ENCODE measurements at regions not wholly inside any gene's neighbourhood (a gene's known extent, or its start where the extent isn't known, plus 50 kb on each side); places are given as distances from the start of the nearest gene placed in this dataset.

GRCh38 chr2:200086911-200087310 is 131.5 kb downstream of the MAIP1 start:
- TF ChIP-seq CTCF (IDR thresholded peaks at IDR 0.05; ENCODE audit: borderline replicate concordance, insufficient read depth, low read depth, low read length): no peak
- H3K4me3 ChIP-seq (ENCODE audit: low read depth, low read length): no peak overlapping the region

DNA sequence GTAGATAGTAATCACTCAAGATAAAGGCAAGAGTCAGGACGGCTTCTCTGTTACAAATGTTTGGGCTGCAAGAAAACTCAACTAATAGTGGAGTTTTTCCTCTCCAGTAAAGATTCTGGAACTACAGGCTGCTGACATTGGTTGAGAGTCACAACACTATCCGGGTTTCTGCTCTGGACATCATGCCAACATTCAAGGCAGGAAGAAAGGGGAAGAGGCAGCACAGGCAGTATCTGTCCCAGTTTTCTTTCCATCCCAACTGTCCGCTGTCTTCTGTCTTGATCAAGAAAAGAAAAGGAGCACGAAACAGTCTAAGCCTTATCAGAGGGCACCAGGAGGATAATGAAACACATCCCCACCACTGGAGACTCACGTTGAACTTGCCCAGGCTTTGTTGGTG is 132.1 kb downstream of the MAIP1 start:
- TF ChIP-seq CTCF (IDR thresholded peaks at IDR 0.05; ENCODE audit: borderline replicate concordance, insufficient read depth, low read depth, low read length): no peak

DNA sequence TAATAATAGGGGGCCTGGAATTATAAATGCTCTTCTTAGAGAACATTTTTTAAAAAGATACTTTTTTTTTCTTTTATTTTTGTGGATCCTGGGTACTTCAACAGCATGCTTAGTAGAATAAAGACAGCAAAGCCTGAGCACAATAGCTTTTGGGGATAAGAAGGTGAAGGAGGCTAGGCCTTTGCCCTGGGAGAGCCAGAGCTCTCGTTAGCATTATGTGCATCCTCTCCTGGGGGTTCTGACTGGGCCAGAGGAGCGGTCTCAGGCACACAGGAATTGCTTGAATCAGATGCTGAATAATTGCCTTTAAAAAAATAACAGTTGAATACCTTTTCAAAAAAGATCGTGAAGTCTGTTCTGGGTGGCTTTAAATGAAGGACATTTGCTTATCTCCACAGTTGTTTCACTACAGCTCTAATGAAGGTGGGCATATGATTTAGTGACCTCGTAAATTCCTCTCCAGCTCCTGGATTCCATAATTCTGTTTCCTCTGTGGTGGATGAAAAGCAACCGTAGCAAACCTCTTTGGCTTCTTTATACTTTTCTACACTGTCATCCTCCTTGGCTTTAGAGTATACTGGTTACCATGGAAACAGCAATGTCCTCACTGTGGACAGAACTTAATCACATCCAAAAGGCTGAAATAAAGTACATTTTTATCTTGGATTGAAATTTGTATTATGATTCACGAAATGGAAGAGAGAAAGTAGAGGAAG is 133.8 kb downstream of the MAIP1 start:
- no peak overlapping the region for H3K4me3 ChIP-seq (ENCODE audit: low read depth, low read length)
- no peak for TF ChIP-seq CTCF (IDR thresholded peaks at IDR 0.05; ENCODE audit: borderline replicate concordance, insufficient read depth, low read depth, low read length)

More for the DNA sequence above, 132.1 kb downstream of the MAIP1 start:
- H3K4me3 ChIP-seq (ENCODE audit: low read depth, low read length): no peak overlapping the region

- no peak for TF ChIP-seq CTCF (IDR thresholded peaks at IDR 0.05; ENCODE audit: borderline replicate concordance, insufficient read depth, low read depth, low read length)
- H3K4me3 ChIP-seq (ENCODE audit: low read depth, low read length): no peak overlapping the region
Measured at GRCh38 chr2:200089756-200090109, 134.4 kb downstream of the MAIP1 start.

DNA sequence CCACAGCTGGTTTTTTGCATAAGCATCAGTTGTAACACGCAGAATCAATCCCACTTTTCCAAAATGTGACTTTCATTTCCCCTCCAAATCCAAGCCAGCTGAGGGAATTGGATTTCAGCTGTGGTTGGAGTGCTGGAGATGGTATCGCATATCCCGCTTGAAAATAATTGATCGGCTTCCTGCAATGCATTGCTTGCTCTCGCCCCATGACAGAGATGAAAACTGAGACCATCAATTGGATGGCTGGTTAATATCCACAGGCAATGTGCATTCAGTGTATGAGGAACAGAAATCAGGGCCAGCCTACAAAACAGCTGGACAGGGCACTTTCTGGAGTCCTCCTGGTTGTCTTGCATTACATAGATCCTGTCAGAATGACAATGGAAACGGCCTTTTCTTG is 135.3 kb downstream of the MAIP1 start:
- no peak overlapping the region for H3K4me3 ChIP-seq (ENCODE audit: low read depth, low read length)
- no peak for TF ChIP-seq CTCF (IDR thresholded peaks at IDR 0.05; ENCODE audit: borderline replicate concordance, insufficient read depth, low read depth, low read length)

DNA sequence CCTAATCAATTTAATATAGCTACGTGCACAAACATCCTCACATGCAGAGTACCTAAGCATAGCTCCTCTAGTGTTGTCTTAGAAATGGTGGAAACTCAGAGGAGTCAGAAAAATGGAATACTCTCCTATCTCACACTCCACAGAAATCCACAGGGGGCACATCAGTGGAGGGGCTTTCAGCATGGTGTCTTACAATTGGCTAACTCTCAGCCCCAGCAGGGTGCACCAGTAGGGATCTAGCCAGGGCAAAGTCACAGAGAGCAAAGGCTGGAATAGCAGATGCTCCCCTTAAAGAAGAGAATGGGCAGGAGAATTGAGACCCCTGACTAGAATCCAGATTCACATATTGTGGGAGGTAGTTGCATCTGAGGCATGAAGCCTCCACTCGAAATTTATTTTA is 135.7 kb downstream of the MAIP1 start:
- TF ChIP-seq CTCF (IDR thresholded peaks at IDR 0.05; ENCODE audit: borderline replicate concordance, insufficient read depth, low read depth, low read length): no peak
- no peak overlapping the region for H3K4me3 ChIP-seq (ENCODE audit: low read depth, low read length)

- no peak for TF ChIP-seq CTCF (IDR thresholded peaks at IDR 0.05; ENCODE audit: borderline replicate concordance, insufficient read depth, low read depth, low read length)
- no peak overlapping the region for H3K4me3 ChIP-seq (ENCODE audit: low read depth, low read length)
Measured at GRCh38 chr2:200092235-200092634, 136.9 kb downstream of the MAIP1 start.
